Tibial nerve (tissue), 3 donors: ENCODE measurements at regions not wholly inside any gene's neighbourhood (a gene's known extent, or its start where the extent isn't known, plus 50 kb on each side); places are given as distances from the start of the nearest gene placed in this dataset.

ENCODE experiments used
- POLR2A ChIP-seq, 2 donors: fragments of 450-650 bp; IDR thresholded peaks; one replicate each; pipeline ENCODE4 v1.6.1; 2017; ENCODE audit warnings: antibody characterized with exemption in 2 of 2, mild to moderate bottlenecking in 2 of 2, moderate library complexity in 2 of 2
- TF ChIP-seq, protein P1 (sequence below), 5 experiments: fragments of 200-600 bp in 3 of 5; fragments of 450-650 bp in 2 of 5; sonication (generic) in 3 of 5; IDR thresholded peaks; one replicate each; pipeline ENCODE4 v1.5.1; 2016 to 2019; ENCODE audit warnings: antibody characterized with exemption in 5 of 5, mild to moderate bottlenecking in 3 of 5, moderate library complexity in 2 of 5

DNA sequence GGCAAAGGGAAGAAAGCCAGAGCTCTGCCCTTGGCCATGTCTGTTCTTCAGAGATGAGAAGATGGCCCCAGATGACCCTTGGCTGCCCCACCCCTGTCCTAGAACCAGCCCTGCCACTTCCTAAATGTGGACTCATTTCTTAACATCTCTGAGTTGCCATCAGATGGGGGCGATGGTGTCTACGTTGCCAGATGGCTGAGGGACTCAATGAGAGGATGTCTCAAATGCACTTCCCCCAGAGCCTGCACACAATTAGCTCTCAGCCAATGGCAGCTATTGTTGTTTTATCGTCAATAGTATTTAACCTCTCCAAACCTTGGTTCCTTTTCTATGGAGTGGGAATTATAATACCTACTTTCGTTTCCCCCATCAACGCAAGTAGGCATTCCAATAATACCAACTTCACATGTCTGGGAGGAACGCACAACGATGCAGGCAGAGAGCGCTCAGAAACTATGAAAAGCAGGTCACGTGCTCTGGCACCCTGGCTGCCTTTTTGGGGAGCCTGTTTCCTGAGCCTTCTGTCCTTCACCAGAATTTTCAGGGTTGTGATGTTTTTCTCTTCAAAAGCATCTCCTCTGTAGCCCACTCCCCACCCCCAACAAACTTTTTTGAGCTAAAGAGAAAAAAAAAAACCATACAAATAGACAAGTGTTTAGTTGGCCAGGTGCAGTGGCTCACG is 100.3 kb downstream of the MCFD2 start:
- no peak for TF ChIP-seq POLR2A (IDR thresholded peaks at IDR 0.05)
- TF ChIP-seq, protein P1, sequence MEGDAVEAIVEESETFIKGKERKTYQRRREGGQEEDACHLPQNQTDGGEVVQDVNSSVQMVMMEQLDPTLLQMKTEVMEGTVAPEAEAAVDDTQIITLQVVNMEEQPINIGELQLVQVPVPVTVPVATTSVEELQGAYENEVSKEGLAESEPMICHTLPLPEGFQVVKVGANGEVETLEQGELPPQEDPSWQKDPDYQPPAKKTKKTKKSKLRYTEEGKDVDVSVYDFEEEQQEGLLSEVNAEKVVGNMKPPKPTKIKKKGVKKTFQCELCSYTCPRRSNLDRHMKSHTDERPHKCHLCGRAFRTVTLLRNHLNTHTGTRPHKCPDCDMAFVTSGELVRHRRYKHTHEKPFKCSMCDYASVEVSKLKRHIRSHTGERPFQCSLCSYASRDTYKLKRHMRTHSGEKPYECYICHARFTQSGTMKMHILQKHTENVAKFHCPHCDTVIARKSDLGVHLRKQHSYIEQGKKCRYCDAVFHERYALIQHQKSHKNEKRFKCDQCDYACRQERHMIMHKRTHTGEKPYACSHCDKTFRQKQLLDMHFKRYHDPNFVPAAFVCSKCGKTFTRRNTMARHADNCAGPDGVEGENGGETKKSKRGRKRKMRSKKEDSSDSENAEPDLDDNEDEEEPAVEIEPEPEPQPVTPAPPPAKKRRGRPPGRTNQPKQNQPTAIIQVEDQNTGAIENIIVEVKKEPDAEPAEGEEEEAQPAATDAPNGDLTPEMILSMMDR (IDR thresholded peaks at IDR 0.05): no peak
